ENCODE measurements at regions not wholly inside any gene's neighbourhood (a gene's known extent, or its start where the extent isn't known, plus 50 kb on each side); places are given as distances from the start of the nearest gene placed in this dataset.

DNA sequence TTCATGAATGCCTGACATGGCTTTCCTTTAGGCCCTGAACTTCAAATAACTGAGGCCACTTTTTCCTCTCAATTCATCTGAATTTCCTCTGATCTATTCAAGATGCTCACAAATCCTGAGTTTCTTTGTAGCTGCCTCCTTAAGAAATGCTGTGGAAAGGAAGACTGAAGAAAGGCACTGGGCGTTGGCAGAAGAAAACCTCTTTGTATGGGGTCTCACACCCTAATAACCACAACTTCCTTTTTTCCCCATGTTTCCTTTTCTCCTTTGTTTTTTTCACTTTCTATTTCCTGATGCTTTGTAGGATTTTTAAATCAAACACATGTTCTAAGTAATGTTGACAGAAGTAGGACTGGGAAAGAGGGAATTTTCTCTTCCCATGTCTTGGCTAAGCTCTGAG, 447.4 kb downstream of the CMPK2 start:
- DNase-seq (ENCODE audit: low spot score), result no peak

DNA sequence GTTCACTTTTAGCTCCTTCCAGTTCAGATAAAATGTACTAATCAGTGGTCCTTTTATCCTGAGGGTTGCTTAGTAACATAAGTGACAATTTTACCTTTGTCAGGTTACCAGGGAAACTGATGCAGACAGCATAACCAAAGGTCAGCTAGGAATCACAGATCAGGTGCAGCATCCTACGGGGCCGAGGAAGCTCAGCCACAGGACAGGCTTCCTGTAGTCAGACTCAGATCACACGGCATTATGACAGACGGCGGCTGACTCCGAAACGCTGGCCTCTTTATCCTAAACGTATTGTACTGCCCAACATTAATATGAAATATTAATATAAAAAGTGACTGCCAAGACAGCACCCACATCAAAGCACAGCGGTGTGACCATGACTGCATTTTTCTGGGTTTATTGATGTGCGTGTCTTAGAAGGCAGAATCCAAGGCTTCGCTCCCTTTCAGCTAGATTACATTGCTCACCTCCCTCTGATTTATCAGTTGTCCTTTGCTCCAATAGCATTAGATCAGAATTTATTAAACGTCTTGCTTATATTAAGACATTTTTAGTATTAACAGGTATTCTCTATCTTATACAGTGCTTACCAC, 444.5 kb downstream of the CMPK2 start:
- no peak for DNase-seq (ENCODE audit: low spot score)

DNA sequence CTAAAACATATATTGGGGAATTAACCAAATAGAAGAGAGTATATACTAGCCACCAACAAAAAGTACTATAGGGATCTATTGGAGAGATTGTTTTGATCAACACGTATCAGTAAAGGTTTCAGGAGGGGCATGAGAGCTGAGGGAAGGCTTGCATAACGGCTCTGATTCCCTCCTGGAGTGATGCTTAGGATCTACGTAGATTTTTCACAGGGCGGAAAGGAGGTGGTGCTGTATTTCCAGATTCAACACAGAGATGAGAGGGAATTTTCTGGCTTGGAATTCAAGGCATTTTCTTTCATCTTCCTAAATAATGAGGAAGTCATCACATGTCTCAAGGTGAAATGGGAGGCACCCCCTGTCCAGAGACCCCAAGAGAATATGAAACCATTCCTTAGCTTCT, 443.8 kb downstream of the CMPK2 start:
- DNase-seq (ENCODE audit: low spot score), result no peak

DNA sequence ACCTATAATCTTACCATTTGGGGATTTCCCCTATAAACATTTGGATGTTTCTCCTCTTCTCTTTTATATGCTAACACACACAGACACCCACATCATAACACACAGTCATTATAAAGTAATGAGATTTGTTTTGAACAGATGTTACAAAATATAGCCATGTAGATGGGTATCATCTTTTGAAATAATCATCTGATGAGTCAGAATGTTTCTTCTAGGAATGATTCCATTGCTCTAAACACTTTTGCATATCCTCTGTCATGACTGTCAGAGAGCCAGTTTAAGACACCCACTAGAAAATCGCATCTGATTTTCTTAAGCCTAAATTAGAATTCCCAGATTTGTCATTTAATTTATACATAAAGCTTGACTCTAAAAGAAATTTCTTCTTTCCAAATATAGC, 442.6 kb downstream of the CMPK2 start:
- DNase-seq (ENCODE audit: low spot score), result no peak

DNA sequence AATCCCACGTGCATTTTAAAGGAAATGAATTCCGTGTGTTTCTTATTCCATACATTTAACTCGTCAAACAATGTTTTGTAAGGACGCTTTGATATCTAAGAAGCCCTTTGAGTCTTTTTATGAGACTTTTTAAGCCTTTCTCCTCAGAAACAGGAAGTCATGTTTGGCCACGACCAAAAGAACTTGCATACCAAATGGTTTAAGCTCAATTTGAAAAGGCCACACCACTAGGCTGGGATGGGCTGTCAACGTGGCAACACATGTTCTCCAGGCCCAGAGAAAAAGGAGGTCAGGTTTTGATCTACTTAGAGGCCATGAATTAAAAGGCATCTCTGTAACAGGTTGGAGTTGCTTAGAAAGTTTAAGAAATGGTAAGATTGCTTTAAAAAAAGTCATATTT, 441.8 kb downstream of the CMPK2 start:
- no peak for DNase-seq (ENCODE audit: low spot score)

DNA sequence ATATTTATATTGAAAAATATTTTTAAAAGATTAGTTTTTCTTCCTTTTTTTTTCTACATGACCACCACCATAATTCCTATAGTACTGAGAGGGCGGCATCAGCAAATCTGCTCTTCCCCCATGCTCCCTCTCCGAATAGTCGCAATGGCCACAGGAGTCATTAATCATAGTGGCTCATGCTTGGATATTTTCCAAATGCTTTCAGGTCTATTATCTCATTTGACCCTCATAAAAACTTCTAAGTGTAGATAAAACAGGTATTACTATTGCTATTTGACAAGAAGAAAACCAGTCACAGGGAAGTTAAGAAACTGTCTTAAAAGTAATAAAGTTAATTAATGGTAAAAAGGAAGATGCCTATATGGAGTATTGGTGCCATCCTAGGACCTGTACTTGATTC, 440.7 kb downstream of the CMPK2 start:
- no peak for DNase-seq (ENCODE audit: low spot score)

DNA sequence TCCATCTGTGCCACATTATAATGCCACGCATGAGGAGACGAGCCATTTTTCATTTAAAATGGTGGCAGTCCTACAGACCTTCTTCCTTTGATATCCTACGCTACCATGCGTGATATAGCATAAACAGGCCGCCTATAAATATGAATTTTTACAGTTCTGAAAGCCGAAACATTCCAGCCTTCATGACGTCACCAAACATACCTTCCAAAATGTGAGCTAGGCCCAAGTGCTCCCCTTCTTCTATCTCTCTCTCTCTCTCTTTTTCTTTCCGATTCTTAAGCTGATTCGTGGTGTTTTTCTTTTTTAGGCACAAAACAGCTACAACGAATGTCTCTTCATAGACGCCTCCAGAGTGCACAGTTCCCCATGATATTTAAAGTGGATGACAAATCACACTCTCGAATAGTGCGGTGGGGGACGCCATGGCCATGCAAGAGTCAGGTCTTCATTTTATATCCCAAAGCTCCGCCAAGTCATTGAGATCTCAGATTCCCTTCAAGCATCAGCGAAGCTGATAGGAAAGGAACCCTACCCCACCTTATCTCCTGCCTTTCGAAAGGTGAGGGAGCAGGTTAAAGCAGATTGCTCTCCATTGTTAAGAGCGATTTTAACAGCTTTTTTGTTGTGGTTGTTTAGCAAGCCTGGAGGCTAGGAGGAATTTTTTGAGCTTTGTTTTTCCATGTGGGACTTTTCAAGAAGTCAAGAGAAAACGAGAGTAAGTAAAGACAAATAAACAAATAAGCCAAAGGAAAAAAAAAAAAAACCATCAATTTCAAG, 436.3 kb downstream of the CMPK2 start:
- DNase-seq (ENCODE audit: low spot score), result no peak

DNA sequence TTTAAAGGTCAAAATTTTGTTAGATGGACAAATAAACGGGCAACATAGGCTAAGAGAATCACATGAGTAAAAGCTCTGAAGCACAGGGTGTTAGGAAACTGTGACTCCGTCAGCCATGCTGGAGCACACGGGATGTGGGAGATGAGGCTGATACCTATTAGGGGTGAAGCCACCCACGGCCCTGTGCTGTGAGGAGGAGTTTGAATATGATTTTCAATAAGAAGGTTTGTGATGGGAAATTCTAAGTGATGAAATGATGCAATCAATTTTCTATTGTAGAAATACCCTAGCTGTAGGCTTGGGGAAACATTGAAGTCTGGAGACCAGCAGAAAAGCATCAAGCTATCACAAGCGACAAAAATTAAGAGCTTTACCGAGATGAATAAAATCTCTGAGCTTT, 431.3 kb downstream of the CMPK2 start:
- DNase-seq (ENCODE audit: low spot score), result no peak

DNA sequence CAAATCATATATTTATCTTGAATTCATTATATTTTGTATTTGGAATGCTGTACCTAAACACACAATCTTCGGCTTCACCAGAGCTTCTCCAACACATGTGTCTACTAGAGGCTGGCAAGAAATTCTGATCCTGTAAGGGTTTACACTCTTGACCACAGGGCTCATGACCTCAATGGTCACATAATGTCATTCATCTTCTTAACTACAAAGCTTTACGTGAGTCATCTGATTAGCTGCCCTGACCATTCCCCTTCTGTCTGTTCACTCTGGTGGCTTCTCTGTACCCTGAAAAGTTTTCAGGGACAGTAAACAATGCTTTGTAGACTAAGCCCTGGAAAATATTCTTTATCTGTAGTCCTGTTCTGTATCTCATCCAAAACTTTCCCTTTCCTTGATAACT, 423.9 kb downstream of the CMPK2 start:
- no peak for DNase-seq (ENCODE audit: low spot score)

DNA sequence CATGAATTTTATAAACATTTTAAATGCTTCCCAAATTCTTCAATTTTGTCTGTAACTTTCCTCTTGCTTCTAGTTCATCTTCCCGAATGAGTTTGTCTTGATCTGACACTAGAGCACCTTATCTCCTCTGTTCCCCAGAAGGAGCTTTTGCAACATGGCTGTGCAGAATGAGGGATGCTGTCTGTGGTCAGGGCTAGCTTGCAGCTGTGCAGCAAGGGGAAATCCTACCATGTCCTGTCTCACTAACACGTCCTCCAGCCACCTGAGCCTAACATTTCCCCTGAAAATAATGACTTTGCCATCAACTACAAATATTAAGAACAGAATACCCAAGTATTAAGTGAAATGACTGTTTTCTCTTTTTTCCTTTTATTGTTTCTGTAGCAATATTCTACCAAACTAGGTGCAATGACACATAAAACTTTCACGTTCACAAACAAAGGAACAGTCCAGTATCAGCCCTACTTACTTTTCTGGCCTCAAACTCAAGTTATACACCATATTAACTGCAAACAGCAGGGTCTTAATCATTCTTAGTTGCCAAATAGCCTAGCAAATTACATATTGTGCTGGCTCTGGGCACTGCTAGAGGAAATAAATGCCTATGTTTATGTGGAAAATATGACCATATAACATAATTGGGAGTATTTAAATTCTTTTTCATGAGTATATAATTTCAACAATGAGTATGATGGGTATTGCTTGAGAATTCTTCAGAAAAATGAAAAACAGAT, 423.3 kb downstream of the CMPK2 start:
- no peak for DNase-seq (ENCODE audit: low spot score)

DNA sequence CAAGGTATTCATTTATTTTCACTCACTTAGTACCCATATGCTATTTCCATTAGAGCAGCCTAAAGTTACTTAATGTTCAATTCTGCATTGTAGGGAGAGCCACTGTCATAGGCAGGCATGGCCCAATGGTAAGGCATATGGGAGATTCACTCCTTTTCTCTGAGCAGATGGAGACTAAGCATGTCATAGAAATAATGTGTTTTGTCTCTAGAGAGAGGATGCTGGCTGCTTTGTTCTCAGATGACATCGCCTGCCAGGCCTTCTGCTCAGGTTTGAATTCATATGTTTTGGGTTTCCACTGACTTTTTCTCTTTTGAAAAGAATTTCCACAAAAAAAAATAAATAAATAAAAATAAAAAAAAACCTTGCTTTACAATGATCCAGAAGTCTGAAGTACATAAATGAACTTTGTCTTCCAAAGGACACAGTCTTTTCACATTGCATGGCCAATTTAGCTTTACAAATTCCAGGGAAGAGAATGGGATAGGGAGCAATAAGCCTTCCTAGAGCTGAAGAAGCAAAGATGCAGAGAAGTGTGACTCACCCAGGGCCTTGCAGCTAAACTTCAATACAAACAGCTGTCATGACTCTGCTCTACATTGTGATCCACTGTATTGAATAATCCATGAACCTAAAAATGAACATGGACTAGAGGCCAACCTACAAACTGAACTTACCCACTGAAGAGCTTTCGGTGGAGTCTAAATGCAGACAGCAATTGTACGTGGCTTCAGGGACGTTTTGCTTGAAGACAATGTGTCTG, 422.5 kb downstream of the CMPK2 start:
- no peak for DNase-seq (ENCODE audit: low spot score)

DNA sequence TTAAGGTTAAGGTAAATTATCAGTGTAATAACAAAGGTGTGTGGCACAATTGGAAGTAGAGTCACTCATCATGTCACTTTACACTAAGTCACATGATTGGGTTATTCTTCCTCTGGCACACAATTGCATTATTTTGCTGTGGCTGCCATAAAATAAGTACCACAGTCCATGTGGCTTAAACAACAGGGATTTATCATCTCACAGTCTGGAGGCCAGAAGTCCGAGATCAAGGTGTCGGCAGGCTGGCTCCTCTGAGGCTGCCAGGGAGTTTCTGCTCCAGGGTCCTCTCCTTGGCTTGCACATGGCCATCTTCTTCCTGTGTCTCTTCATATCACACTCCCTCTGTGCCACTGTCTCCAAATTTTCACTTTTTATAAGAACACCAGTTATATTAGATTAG, 421.2 kb downstream of the CMPK2 start:
- no peak for DNase-seq (ENCODE audit: low spot score)

DNA sequence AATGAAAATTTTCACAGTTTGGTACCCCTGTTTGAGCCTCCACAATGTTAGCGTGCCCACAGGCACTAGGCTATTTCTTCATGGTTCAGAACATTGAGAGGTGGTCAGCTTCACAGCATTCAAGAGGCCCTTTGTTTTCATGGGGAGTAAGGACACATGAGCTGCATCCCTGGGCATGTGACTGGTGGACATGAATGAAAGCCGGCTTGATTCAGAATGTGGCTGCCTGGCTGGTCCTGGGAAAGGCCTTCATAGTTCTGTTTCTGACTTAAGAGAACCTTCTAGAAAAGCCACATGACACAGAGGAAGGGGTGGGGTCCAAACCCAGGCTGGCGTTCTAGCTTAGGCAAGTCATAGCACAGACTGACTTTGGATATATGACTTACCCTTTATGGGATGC, 420.6 kb downstream of the CMPK2 start:
- no peak for DNase-seq (ENCODE audit: low spot score)

DNA sequence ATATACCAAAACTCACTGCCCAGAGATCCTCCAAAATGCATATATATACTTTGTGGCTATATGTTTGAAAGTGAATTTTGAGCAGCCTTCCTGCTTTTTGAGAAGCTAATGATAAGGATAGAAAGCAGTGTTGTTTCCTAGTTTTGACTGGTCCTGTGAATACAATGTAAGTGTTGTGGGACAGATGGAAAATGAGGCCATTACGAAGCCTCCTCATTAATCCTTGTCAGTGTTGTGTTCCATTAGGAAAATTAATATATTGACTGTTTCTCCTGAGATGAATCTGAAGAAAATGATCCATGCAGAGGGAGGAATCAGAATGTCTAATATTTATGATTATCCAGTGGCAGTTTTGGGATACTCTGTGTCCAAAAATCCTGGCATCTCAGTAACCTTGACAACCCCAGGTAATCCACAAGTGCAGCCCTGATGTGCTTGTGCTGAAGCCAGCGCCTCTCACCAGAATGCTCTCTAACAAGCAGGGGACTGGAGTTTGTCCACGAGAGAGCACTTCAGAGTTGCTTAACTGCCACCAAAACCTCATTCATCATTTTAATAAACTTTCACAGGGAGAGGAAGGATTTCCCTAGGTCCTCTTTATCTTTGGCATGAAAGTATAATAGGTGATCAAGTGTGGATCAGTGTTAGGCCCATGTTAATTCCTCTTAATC, 418.6 kb downstream of the CMPK2 start:
- no peak for DNase-seq (ENCODE audit: low spot score)

DNA sequence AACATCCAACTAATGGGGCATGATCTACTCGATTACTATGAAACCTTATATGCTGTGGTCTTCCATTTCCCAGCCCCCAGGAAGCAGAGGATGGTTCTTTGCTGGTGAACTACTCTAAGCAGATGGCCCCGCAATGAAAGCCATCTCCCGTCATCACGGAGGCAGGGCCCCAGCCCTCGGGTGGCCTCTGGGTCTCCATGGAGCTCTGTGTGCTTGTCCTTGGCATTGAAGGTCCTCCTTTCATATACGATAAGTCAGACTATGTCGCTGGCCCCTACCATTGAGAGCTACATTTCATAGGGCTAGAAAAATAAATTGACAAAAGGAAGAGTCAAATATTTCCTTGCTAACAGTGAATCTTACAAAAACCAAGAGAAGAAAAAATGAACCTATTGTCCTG, 416.8 kb downstream of the CMPK2 start:
- no peak for DNase-seq (ENCODE audit: low spot score)

DNA sequence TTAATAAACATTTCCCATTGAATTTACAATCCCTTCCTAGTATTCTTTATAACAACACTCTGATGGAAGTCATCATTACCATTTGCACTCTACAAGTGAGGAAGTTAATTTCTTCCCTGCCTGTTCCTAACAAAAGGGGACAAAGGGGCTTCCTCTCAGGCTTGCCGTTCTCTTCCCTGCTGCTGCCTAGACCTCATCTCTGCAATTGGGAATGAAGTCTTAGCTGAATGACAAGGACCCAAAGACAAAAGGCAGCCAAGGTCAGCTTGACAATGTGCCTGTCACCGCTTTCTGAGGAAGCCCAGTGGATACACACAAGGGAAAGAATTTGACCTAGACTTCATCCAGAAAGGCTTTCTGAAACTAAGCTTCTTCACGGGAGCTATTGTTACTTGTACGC, 416.4 kb downstream of the CMPK2 start:
- no peak for DNase-seq (ENCODE audit: low spot score)

DNA sequence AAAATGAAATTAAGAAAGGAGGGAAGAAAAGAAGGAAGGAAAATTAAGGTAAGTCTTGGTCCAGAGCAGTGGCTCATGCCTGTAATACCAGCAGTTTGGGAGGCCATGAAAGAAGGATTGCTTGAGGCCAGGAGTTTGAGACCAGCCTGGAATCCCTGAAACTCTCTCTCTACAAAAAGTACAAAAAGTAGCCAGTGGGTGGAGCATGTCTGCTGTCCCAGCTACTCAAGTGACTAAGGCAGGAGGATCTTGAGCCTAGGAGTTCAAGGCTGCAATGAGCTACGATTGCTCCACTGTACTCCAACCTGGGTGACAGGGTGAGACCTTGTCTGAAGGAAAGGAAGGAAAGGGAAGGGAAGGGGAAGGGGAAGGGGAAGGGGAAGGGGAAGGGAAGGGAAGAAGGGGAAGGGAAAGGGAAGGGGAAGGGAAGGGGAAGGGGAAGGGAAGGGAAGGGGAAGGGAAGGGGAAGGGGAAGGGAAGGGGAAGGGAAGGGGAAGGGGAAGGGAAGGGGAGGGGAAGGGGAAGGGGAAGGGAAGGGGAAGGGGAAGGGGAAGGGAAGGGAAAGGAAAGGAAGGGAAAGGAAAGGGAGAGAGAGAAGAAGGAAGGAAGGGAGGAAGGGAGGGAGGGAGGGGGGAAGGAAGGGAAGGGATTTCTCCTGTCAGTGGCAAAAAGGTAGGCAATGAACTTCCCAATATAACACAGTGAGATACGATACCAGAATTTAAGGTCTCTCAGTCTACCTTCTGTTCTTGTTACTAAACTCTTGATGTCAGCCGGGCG, 412.8 kb downstream of the CMPK2 start:
- DNase-seq (ENCODE audit: low spot score), result no peak

DNA sequence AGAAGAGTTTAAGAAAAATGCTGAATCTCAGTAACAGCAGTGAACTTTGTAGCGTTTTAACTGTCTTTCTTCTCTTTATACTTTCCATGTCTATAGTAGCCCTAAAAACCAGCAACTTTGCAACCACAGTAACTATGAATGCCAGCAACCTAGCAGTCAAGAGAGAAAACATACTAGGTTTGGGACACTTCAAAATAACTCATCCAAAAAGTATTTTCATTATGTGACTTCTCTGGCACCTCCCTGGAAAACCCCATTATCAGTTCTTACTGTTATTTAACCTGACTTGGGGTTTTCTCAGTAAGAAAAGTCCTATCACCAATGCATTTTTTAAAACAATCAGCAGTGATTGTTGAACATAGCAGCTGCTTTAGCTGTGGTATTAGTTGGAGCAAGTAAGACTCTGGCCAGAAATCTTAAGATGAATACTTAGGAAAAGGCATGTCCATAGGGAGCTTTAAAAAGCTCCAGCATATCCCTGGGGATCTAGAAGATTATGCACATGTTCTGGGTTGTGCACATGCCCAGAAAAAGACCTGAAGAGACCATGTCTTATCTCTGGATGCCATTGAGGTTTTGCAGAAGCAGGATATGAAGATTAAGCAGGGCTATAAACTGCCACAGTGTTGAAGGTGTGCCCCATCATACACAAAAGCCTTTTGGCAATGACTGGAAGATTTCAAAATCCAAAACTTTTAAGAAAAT, 411.3 kb downstream of the CMPK2 start:
- no peak for DNase-seq (ENCODE audit: low spot score)

DNA sequence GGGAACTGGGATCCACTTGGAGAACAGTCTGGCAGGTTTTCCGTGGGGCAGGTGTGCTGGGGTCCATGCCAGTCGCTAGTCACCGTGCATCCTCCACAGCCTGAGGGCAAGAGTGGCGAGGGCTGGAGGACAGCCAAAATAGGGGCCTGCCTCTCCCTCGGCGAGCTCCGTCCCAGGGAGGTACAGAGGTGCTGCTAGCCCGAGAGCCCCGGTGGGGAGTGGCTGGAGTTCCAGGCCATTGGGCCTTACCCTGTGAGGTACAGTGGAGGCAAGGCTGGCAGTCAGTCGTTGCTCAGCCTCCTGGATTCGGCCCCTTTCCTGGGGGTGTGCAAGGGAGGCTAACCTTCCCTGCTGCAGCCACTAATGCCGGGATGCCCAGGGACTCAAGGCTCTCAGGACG, 406.6 kb downstream of the CMPK2 start:
- no peak for DNase-seq (ENCODE audit: low spot score)

DNA sequence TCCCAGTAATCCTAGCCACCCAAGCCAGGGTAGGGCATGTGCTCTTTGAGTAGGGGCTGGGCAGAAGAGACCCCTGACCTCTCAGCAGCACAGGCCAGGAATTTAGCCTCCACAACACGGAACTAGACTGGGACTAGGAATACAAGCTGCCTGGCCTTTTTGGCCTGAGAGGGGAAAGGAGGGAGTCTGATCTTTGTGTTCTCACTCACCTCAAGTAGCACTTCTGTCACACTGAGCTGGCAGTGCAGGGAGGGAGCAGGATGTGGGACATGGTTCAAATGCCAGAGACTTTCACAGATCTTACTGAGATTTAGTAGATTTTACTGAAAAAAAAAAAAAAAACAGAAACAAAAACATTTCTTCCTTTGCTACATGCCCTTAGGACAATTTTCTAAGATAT, 395.2 kb downstream of the CMPK2 start:
- no peak for DNase-seq (ENCODE audit: low spot score)

DNA sequence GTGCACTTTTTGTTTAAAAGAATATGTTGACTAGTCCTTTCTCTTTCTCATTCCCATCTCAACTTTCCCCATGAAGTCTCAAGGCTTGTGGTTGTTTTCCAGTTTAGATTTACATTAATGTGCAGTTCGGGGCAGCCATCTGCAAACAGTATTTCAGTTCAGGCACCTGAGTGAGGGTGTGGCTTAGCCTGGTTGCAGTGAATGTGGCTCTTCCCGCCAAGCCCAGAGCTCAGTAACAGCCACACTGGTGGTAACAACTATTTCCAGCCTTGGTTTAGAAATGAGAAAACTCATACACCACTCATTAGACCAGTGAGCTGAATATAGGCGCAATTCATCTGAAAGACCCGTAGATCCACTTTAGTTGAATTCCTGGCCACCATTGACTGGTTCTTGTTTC, 394.3 kb downstream of the CMPK2 start:
- no peak for DNase-seq (ENCODE audit: low spot score)

All from LoVo (cell line).